Activated T-cell treated with anti-CD3 and anti-CD28 coated beads, Interleukin-2, amount 50 U/mL, for 24 hours (primary cell): ENCODE measurements at regions not wholly inside any gene's neighbourhood (a gene's known extent, or its start where the extent isn't known, plus 50 kb on each side); places are given as distances from the start of the nearest gene placed in this dataset.

Experiments used
- DNase-seq: peaks from one replicate; pipeline ENCODE4 v3.0.0-alpha.2; 2020
- H3K27ac Mint-ChIP-seq: 2 replicates; pipeline ENCODE4 v1.8.0; 2020; ENCODE audit warnings: mild to moderate bottlenecking, mixed read lengths
- H3K27me3 Mint-ChIP-seq: 2 replicates; pipeline ENCODE4 v1.8.0; 2020; ENCODE audit warnings: mixed read lengths
- H3K36me3 Mint-ChIP-seq: 2 replicates; pipeline ENCODE4 v1.8.0; 2020; ENCODE audit warnings: low read depth, mixed read lengths
- H3K4me1 Mint-ChIP-seq: 2 replicates; pipeline ENCODE4 v1.8.0; 2020; ENCODE audit warnings: low read depth, mixed read lengths
- H3K4me3 Mint-ChIP-seq: 2 replicates; pipeline ENCODE4 v1.8.0; 2020; ENCODE audit warnings: mild to moderate bottlenecking, moderate library complexity, mixed read lengths
- H3K9me3 Mint-ChIP-seq: 2 replicates; pipeline ENCODE4 v1.8.0; 2020; ENCODE audit warnings: mixed read lengths

- H3K27me3 Mint-ChIP-seq, result peaks cover 25% of the 10 kb centered on the region
- H3K27ac Mint-ChIP-seq, result no peak overlapping the region
- no peaks in the 10 kb centered on the region for H3K4me1 Mint-ChIP-seq
- H3K9me3 Mint-ChIP-seq, result no peaks in the 10 kb centered on the region
- DNase-seq, result no peak
- H3K36me3 Mint-ChIP-seq, result no peaks in the 10 kb centered on the region
- no peak overlapping the region for H3K4me3 Mint-ChIP-seq
These were observed 291.6 kb upstream of the SKOR2 start for GRCh38 chr18:47543080-47543479.

- Mint-ChIP-seq H3K27ac (no peak overlapping the region), H3K27me3 (peaks cover 25% of the 10 kb centered on the region), H3K4me3 (no peak overlapping the region), H3K9me3 (no peaks in the 10 kb centered on the region), H3K36me3 (no peaks in the 10 kb centered on the region), H3K4me1 (no peaks in the 10 kb centered on the region)
- DNase-seq, result no peak
These were observed 291.1 kb upstream of the SKOR2 start for GRCh38 chr18:47542551-47542950.

GRCh38 chr18:47531717-47532116 lies 280.3 kb upstream of the SKOR2 start:
- Mint-ChIP-seq H3K9me3 (no peaks in the 10 kb centered on the region), H3K27ac (no peak overlapping the region), H3K36me3 (no peaks in the 10 kb centered on the region), H3K4me1 (no peaks in the 10 kb centered on the region), H3K27me3 (peaks cover 43% of the 10 kb centered on the region), H3K4me3 (no peak overlapping the region)
- no peak for DNase-seq

- DNase-seq, result no peak
- no peak overlapping the region for H3K4me3 Mint-ChIP-seq
- H3K27ac Mint-ChIP-seq, result no peak overlapping the region
- no peaks in the 10 kb centered on the region for H3K9me3 Mint-ChIP-seq
- peaks cover 44% of the 10 kb centered on the region for H3K27me3 Mint-ChIP-seq
- H3K36me3 Mint-ChIP-seq, result no peaks in the 10 kb centered on the region
- H3K4me1 Mint-ChIP-seq, result no peaks in the 10 kb centered on the region
These were observed 279.2 kb upstream of the SKOR2 start for GRCh38 chr18:47530695-47531094.

GRCh38 chr18:47528343-47528742 lies 276.9 kb upstream of the SKOR2 start:
- Mint-ChIP-seq H3K4me3 (no peak overlapping the region), H3K36me3 (no peaks in the 10 kb centered on the region), H3K9me3 (no peaks in the 10 kb centered on the region), H3K4me1 (no peaks in the 10 kb centered on the region), H3K27ac (no peak overlapping the region), H3K27me3 (peaks cover 46% of the 10 kb centered on the region)
- DNase-seq, result no peak

- no peaks in the 10 kb centered on the region for H3K9me3 Mint-ChIP-seq
- H3K27ac Mint-ChIP-seq, result no peak overlapping the region
- peaks cover 30% of the 10 kb centered on the region for H3K27me3 Mint-ChIP-seq
- H3K36me3 Mint-ChIP-seq, result no peaks in the 10 kb centered on the region
- H3K4me3 Mint-ChIP-seq, result no peak overlapping the region
- no peak for DNase-seq
- no peaks in the 10 kb centered on the region for H3K4me1 Mint-ChIP-seq
These were observed 274.7 kb upstream of the SKOR2 start for GRCh38 chr18:47526147-47526546.

- Mint-ChIP-seq H3K4me1 (no peaks in the 10 kb centered on the region), H3K4me3 (no peak overlapping the region), H3K27ac (no peak overlapping the region), H3K27me3 (peaks cover 10% of the 10 kb centered on the region), H3K36me3 (no peaks in the 10 kb centered on the region), H3K9me3 (no peaks in the 10 kb centered on the region)
- no peak for DNase-seq
These were observed 270.9 kb upstream of the SKOR2 start for GRCh38 chr18:47522359-47522758.

GRCh38 chr18:47520263-47520662 lies 268.8 kb upstream of the SKOR2 start:
- H3K4me3 Mint-ChIP-seq, result no peak overlapping the region
- no peak for DNase-seq
- H3K27me3 Mint-ChIP-seq, result peaks cover 3% of the 10 kb centered on the region
- H3K36me3 Mint-ChIP-seq, result no peaks in the 10 kb centered on the region
- no peaks in the 10 kb centered on the region for H3K9me3 Mint-ChIP-seq
- no peaks in the 10 kb centered on the region for H3K4me1 Mint-ChIP-seq
- H3K27ac Mint-ChIP-seq, result no peak overlapping the region

- Mint-ChIP-seq H3K4me3 (no peak overlapping the region), H3K9me3 (no peaks in the 10 kb centered on the region), H3K36me3 (no peaks in the 10 kb centered on the region), H3K27ac (no peak overlapping the region), H3K27me3 (peaks cover 3% of the 10 kb centered on the region), H3K4me1 (no peaks in the 10 kb centered on the region)
- DNase-seq, result no peak
These were observed 268.2 kb upstream of the SKOR2 start for GRCh38 chr18:47519706-47520105.

GRCh38 chr18:47519277-47519676 lies 267.8 kb upstream of the SKOR2 start:
- Mint-ChIP-seq H3K9me3 (no peaks in the 10 kb centered on the region), H3K27me3 (peaks cover 3% of the 10 kb centered on the region), H3K36me3 (no peaks in the 10 kb centered on the region), H3K4me1 (no peaks in the 10 kb centered on the region), H3K4me3 (no peak overlapping the region), H3K27ac (no peak overlapping the region)
- no peak for DNase-seq

GRCh38 chr18:47513614-47514013 lies 262.2 kb upstream of the SKOR2 start:
- no peak for DNase-seq
- H3K4me3 Mint-ChIP-seq, result no peak overlapping the region

GRCh38 chr18:47512726-47513435 lies 261.4 kb upstream of the SKOR2 start:
- Mint-ChIP-seq H3K9me3 (no peaks in the 10 kb centered on the region), H3K4me1 (no peaks in the 10 kb centered on the region)

More at GRCh38 chr18:47513614-47514013, 262.2 kb upstream of the SKOR2 start:
- no peaks in the 10 kb centered on the region for H3K36me3 Mint-ChIP-seq
- peaks cover 8% of the 10 kb centered on the region for H3K27me3 Mint-ChIP-seq
- H3K9me3 Mint-ChIP-seq, result no peaks in the 10 kb centered on the region
- H3K4me1 Mint-ChIP-seq, result no peaks in the 10 kb centered on the region
- no peak overlapping the region for H3K27ac Mint-ChIP-seq

GRCh38 chr18:47512056-47512455 lies 260.6 kb upstream of the SKOR2 start:
- Mint-ChIP-seq H3K9me3 (no peaks in the 10 kb centered on the region), H3K36me3 (no peaks in the 10 kb centered on the region), H3K27me3 (peaks cover 8% of the 10 kb centered on the region)

More at GRCh38 chr18:47512726-47513435, 261.4 kb upstream of the SKOR2 start:
- no peak overlapping the region for H3K4me3 Mint-ChIP-seq
- no peak for DNase-seq
- peaks cover 8% of the 10 kb centered on the region for H3K27me3 Mint-ChIP-seq
- no peak overlapping the region for H3K27ac Mint-ChIP-seq
- no peaks in the 10 kb centered on the region for H3K36me3 Mint-ChIP-seq

GRCh38 chr18:47510831-47511230 lies 259.4 kb upstream of the SKOR2 start:
- Mint-ChIP-seq H3K4me3 (no peak overlapping the region), H3K36me3 (no peaks in the 10 kb centered on the region), H3K27me3 (peaks cover 8% of the 10 kb centered on the region), H3K27ac (no peak overlapping the region), H3K9me3 (no peaks in the 10 kb centered on the region), H3K4me1 (no peaks in the 10 kb centered on the region)
- DNase-seq, result no peak

More at GRCh38 chr18:47512056-47512455, 260.6 kb upstream of the SKOR2 start:
- no peak overlapping the region for H3K27ac Mint-ChIP-seq
- H3K4me1 Mint-ChIP-seq, result no peaks in the 10 kb centered on the region
- H3K4me3 Mint-ChIP-seq, result no peak overlapping the region
- no peak for DNase-seq

GRCh38 chr18:47507651-47508050 lies 256.2 kb upstream of the SKOR2 start:
- no peak overlapping the region for H3K4me3 Mint-ChIP-seq

GRCh38 chr18:47506897-47507296 lies 255.4 kb upstream of the SKOR2 start:
- no peak overlapping the region for H3K27ac Mint-ChIP-seq
- H3K4me1 Mint-ChIP-seq, result no peaks in the 10 kb centered on the region
- H3K4me3 Mint-ChIP-seq, result no peak overlapping the region
- DNase-seq, result no peak
- H3K9me3 Mint-ChIP-seq, result no peaks in the 10 kb centered on the region
- no peaks in the 10 kb centered on the region for H3K36me3 Mint-ChIP-seq
- no peaks in the 10 kb centered on the region for H3K27me3 Mint-ChIP-seq

More at GRCh38 chr18:47507651-47508050, 256.2 kb upstream of the SKOR2 start:
- H3K4me1 Mint-ChIP-seq, result no peaks in the 10 kb centered on the region
- H3K27me3 Mint-ChIP-seq, result peaks cover 3% of the 10 kb centered on the region
- H3K36me3 Mint-ChIP-seq, result no peaks in the 10 kb centered on the region
- DNase-seq, result no peak
- H3K27ac Mint-ChIP-seq, result no peak overlapping the region
- no peaks in the 10 kb centered on the region for H3K9me3 Mint-ChIP-seq
